Vagina (tissue), 2 donors: ENCODE measurements at regions not wholly inside any gene's neighbourhood (a gene's known extent, or its start where the extent isn't known, plus 50 kb on each side); places are given as distances from the start of the nearest gene placed in this dataset.
"Not testable (repeated sequence)": the region's sequence is repeated elsewhere in the genome, so short reads cannot be mapped to it uniquely, and the experiment has no call there.

Experiments
- DNase-seq, 2 donors: peaks; one replicate each; pipeline ENCODE4 v3.0.0-alpha.2; 2017; ENCODE audit errors: extremely low spot score in 2 of 2
- H3K27ac ChIP-seq: fragments of 200-600 bp; sonication (generic); one replicate; pipeline ENCODE4 v1.5.1; 2019
- H3K27me3 ChIP-seq: fragments of 200-600 bp; sonication (generic); one replicate; pipeline ENCODE4 v1.5.1; 2019
- H3K36me3 ChIP-seq, 2 donors: fragments of 200-600 bp; sonication (generic); one replicate each; pipeline ENCODE4 v1.5.1; 2017 to 2019
- H3K4me1 ChIP-seq: fragments of 200-600 bp; sonication (generic); one replicate; pipeline ENCODE4 v1.5.1; 2019
- H3K4me3 ChIP-seq, 2 donors: fragments of 200-600 bp; sonication (generic); 1 replicate in 1 of 2; 2 replicates in 1 of 2; pipeline ENCODE4 v1.5.1; 2016 to 2019
- H3K9me3 ChIP-seq: fragments of 200-600 bp; sonication (generic); one replicate; pipeline ENCODE4 v1.5.1; 2019
- POLR2A ChIP-seq, 2 donors: fragments of 450-650 bp; IDR thresholded peaks; one replicate each; pipeline ENCODE4 v1.6.1; 2017; ENCODE audit warnings: antibody characterized with exemption in 2 of 2, mild to moderate bottlenecking in 2 of 2, moderate library complexity in 2 of 2
- POLR2AphosphoS5 ChIP-seq, 2 donors: sonication (generic); formaldehyde crosslinking; IDR thresholded peaks; one replicate each; pipeline ENCODE4 v1.9.0; 2017; ENCODE audit warnings: antibody characterized with exemption in 2 of 2, mild to moderate bottlenecking in 2 of 2, low read depth in 1 of 2; ENCODE audit not compliant: insufficient read depth in 1 of 2
- intact Hi-C: fragments of 100-400 bp; cut with DNase I; formaldehyde crosslinking; loops from one replicate; pipeline ENCODE4 v1.15.1; 2023
- TF ChIP-seq, protein P1 (sequence below), 3 experiments: fragments of 450-650 bp in 2 of 3; fragments of 200-600 bp in 1 of 3; sonication (generic) in 1 of 3; IDR thresholded peaks; one replicate each; pipeline ENCODE4 v1.5.1; 2017 to 2019; ENCODE audit warnings: antibody characterized with exemption in 3 of 3, mild to moderate bottlenecking in 2 of 3, moderate library complexity in 2 of 3

DNA sequence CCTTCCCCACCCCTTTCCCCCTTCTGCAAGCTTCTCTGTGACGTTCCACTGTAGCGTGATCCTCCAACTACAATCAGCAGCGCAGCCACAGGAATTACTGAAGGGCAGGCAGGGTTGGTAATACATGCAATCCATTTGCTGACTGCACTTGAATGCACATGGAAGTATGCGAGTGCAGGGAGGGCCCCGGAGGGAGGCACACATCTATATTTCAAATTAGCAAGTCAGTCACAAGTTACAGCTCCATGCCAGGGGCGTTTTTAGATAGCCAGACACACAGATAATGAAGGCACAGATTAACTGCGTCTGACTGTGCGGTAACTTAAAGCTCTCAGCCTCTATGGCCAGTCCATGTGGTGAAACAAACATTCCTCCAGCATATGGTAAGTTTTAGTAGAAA lies 209.2 kb upstream of the GATA6 start:
- TF ChIP-seq, protein P1, sequence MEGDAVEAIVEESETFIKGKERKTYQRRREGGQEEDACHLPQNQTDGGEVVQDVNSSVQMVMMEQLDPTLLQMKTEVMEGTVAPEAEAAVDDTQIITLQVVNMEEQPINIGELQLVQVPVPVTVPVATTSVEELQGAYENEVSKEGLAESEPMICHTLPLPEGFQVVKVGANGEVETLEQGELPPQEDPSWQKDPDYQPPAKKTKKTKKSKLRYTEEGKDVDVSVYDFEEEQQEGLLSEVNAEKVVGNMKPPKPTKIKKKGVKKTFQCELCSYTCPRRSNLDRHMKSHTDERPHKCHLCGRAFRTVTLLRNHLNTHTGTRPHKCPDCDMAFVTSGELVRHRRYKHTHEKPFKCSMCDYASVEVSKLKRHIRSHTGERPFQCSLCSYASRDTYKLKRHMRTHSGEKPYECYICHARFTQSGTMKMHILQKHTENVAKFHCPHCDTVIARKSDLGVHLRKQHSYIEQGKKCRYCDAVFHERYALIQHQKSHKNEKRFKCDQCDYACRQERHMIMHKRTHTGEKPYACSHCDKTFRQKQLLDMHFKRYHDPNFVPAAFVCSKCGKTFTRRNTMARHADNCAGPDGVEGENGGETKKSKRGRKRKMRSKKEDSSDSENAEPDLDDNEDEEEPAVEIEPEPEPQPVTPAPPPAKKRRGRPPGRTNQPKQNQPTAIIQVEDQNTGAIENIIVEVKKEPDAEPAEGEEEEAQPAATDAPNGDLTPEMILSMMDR (IDR thresholded peaks at IDR 0.05) = no peak
- TF ChIP-seq POLR2A (IDR thresholded peaks at IDR 0.05) (no peak), POLR2AphosphoS5 (IDR thresholded peaks at IDR 0.05; ENCODE audit: insufficient read depth in 1 of 2, low read depth in 1 of 2) (no peak)
- intact Hi-C loops = no loop called here
- no peaks in the 10 kb centered on the region for H3K4me1 ChIP-seq
- H3K4me3 ChIP-seq = no peak overlapping the region
- H3K27me3 ChIP-seq = no peaks in the 10 kb centered on the region
- no peaks in the 10 kb centered on the region for H3K36me3 ChIP-seq
- H3K27ac ChIP-seq = no peak overlapping the region
- no peaks in the 10 kb centered on the region for H3K9me3 ChIP-seq
- DNase-seq = no peak

- Histone ChIP-seq H3K9me3 (no peaks in the 10 kb centered on the region), H3K27me3 (no peaks in the 10 kb centered on the region), H3K4me1 (no peaks in the 10 kb centered on the region), H3K27ac (no peak overlapping the region), H3K36me3 (no peaks in the 10 kb centered on the region), H3K4me3 (no peak overlapping the region)
- intact Hi-C loops = no loop called here
- DNase-seq = no peak
- no peak for TF ChIP-seq POLR2A (IDR thresholded peaks at IDR 0.05)
- TF ChIP-seq, protein P1 (IDR thresholded peaks at IDR 0.05) = no peak
- no peak for TF ChIP-seq POLR2AphosphoS5 (IDR thresholded peaks at IDR 0.05; ENCODE audit: insufficient read depth in 1 of 2, low read depth in 1 of 2)
These were observed 206.1 kb upstream of the GATA6 start for GRCh38 chr18:21963336-21963735.

GRCh38 chr18:21968338-21968737 lies 201.1 kb upstream of the GATA6 start:
- TF ChIP-seq POLR2A (IDR thresholded peaks at IDR 0.05) = no peak
- no peak for TF ChIP-seq POLR2AphosphoS5 (IDR thresholded peaks at IDR 0.05; ENCODE audit: insufficient read depth in 1 of 2, low read depth in 1 of 2)
- TF ChIP-seq, protein P1 (IDR thresholded peaks at IDR 0.05) = no peak

DNA sequence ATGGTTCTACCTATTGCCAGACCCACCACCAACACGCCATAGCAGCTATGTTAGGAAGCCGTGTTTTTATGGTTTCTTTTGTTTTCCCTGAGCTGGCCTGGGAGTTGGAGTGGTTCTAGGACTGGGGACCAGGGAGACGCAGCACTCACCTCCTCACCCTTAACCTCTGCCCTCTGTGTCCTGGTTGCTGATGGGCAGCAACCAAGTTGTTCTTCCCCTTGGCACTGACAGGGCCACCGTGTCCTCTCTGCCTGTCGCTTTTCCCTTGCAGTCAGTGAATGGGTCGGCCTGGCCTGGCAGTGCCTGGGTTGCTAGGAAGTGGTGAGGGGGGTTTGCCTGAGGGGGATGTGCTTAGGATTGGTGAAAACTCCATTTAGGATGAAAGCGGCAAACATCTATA lies 197.1 kb upstream of the GATA6 start:
- intact Hi-C loops = loop anchor here (10.0 kb wide), 1 partner anchor 613 kb away; no protein-coding TSS in a partner anchor
- Histone ChIP-seq H3K4me1 (no peaks in the 10 kb centered on the region), H3K9me3 (no peaks in the 10 kb centered on the region), H3K36me3 (no peaks in the 10 kb centered on the region), H3K4me3 (no peak overlapping the region), H3K27ac (no peak overlapping the region), H3K27me3 (no peaks in the 10 kb centered on the region)
- no peak for DNase-seq
- TF ChIP-seq, protein P1 (IDR thresholded peaks at IDR 0.05) = no peak
- TF ChIP-seq POLR2A (IDR thresholded peaks at IDR 0.05) (no peak), POLR2AphosphoS5 (IDR thresholded peaks at IDR 0.05; ENCODE audit: insufficient read depth in 1 of 2, low read depth in 1 of 2) (no peak)

More at GRCh38 chr18:21968338-21968737, 201.1 kb upstream of the GATA6 start:
- H3K4me1 ChIP-seq = no peaks in the 10 kb centered on the region
- no peak overlapping the region for H3K4me3 ChIP-seq
- H3K27ac ChIP-seq = no peak overlapping the region
- no peak for DNase-seq
- intact Hi-C loops = no loop called here
- no peaks in the 10 kb centered on the region for H3K9me3 ChIP-seq
- H3K36me3 ChIP-seq = no peaks in the 10 kb centered on the region
- H3K27me3 ChIP-seq = no peaks in the 10 kb centered on the region

DNA sequence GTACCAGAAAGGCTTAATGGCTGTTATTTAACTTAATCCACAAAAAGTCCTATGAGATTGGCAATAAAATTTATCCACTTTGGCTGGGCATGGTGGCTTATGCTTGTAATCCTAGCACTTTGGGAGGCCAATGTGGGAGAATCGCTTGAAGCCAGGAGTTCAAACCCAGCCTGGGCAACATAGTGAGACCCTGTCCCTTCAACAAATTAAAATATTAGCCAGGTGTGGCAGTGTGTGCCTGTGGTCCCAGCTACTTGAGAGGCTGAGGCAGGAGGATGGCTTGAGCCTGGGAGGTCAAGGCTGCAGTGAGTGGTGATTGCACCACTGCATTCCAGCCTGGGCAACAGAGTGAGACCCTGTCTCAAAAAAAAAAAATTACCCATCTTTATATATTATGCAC lies 193.4 kb upstream of the GATA6 start:
- not testable (repeated sequence) for H3K27me3 ChIP-seq, DNase-seq, H3K9me3 ChIP-seq, H3K27ac ChIP-seq, H3K4me1 ChIP-seq, H3K4me3 ChIP-seq, H3K36me3 ChIP-seq
- intact Hi-C loops = loop anchor here (10.0 kb wide), 1 partner anchor 609 kb away; no protein-coding TSS in a partner anchor
